Stimulated activated CD8-positive, alpha-beta memory T cell treated with anti-CD3 and anti-CD28 coated beads, Interleukin-2, amount 100 ng/mL, for 48 hours (primary cell): ENCODE measurements at regions not wholly inside any gene's neighbourhood (a gene's known extent, or its start where the extent isn't known, plus 50 kb on each side); places are given as distances from the start of the nearest gene placed in this dataset.

ENCODE experiments used
- DNase-seq, 2 donors: peaks; one replicate each; pipeline ENCODE4 v3.0.0-alpha.2; 2020; ENCODE audit warnings: low read depth in 2 of 2

GRCh38 chr1:4137621-4138415 lies 237.7 kb upstream of the C1orf174 start:
- no peak for DNase-seq

- DNase-seq: no peak
These were observed 239.6 kb upstream of the C1orf174 start for GRCh38 chr1:4139646-4140045.

- DNase-seq: no peak
These were observed 240.2 kb upstream of the C1orf174 start for GRCh38 chr1:4140241-4140640.

GRCh38 chr1:4140821-4141220 lies 240.7 kb upstream of the C1orf174 start:
- DNase-seq: no peak

GRCh38 chr1:4144349-4144971 lies 244.4 kb upstream of the C1orf174 start:
- no peak for DNase-seq

- no peak for DNase-seq
These were observed 246.0 kb upstream of the C1orf174 start for GRCh38 chr1:4146101-4146500.

GRCh38 chr1:4146614-4147013 lies 246.5 kb upstream of the C1orf174 start:
- no peak for DNase-seq

GRCh38 chr1:4147509-4147908 lies 247.4 kb upstream of the C1orf174 start:
- DNase-seq: no peak

GRCh38 chr1:4149281-4149680 lies 249.2 kb upstream of the C1orf174 start:
- DNase-seq: no peak

GRCh38 chr1:4149831-4150230 lies 249.8 kb upstream of the C1orf174 start:
- DNase-seq: no peak

- DNase-seq: no peak
These were observed 250.2 kb upstream of the C1orf174 start for GRCh38 chr1:4150262-4150661.

GRCh38 chr1:4152266-4152665 lies 252.2 kb upstream of the C1orf174 start:
- DNase-seq: no peak

GRCh38 chr1:4153571-4153970 lies 253.5 kb upstream of the C1orf174 start:
- no peak for DNase-seq

GRCh38 chr1:4156241-4156973 lies 256.3 kb upstream of the C1orf174 start:
- no peak for DNase-seq

- DNase-seq: no peak
These were observed 260.1 kb upstream of the C1orf174 start for GRCh38 chr1:4160181-4160580.

- no peak for DNase-seq
These were observed 261.4 kb upstream of the C1orf174 start for GRCh38 chr1:4161366-4162006.

GRCh38 chr1:4164965-4165364 lies 264.9 kb upstream of the C1orf174 start:
- DNase-seq: no peak

- DNase-seq: no peak
These were observed 265.7 kb upstream of the C1orf174 start for GRCh38 chr1:4165686-4166300.

- no peak for DNase-seq
These were observed 266.6 kb upstream of the C1orf174 start for GRCh38 chr1:4166713-4167112.

- DNase-seq: no peak
These were observed 269.9 kb upstream of the C1orf174 start for GRCh38 chr1:4169991-4170390.

- no peak for DNase-seq
These were observed 270.7 kb upstream of the C1orf174 start for GRCh38 chr1:4170548-4171340.
